Adrenal gland (tissue), 9 donors: ENCODE measurements at regions not wholly inside any gene's neighbourhood (a gene's known extent, or its start where the extent isn't known, plus 50 kb on each side); places are given as distances from the start of the nearest gene placed in this dataset.
"Not testable (repeated sequence)": the region's sequence is repeated elsewhere in the genome, so short reads cannot be mapped to it uniquely, and the experiment has no call there.

Source experiments
- DNase-seq, 7 donors: peaks; one replicate each; pipeline ENCODE4 v3.0.0-alpha.2; 2019 to 2020
- H3K27ac ChIP-seq, 5 donors: fragments of 200-600 bp; sonication (generic) in 4 of 5; 1 replicate in 3 of 5; 2 replicates in 2 of 5; pipeline versions ENCODE4 v1.5.1 to v1.8.0; 2016 to 2020; ENCODE audit warnings: mild to moderate bottlenecking in 1 of 5
- H3K27me3 ChIP-seq: fragments of 200-600 bp; 2 replicates; pipeline ENCODE4 v1.8.0; 2021
- H3K36me3 ChIP-seq, 2 donors: fragments of 200-600 bp; replicated peaks in 1 of 2; 1 replicate in 1 of 2; 2 replicates in 1 of 2; pipeline versions ENCODE4 v1.5.1 to v1.8.0; 2018 to 2022
- H3K4me1 ChIP-seq, 2 donors: fragments of 200-600 bp; replicated peaks in 1 of 2; 1 replicate in 1 of 2; 2 replicates in 1 of 2; pipeline versions ENCODE4 v1.5.1 to v1.8.0; 2018 to 2021
- H3K4me3 ChIP-seq, 4 donors: fragments of 200-600 bp; sonication (generic) in 3 of 4; one replicate each; pipeline ENCODE4 v1.5.1; 2016 to 2018
- H3K9me3 ChIP-seq, 3 donors: fragments of 200-600 bp; sonication (generic) in 1 of 3; replicated peaks in 1 of 3; 1 replicate in 2 of 3; 2 replicates in 1 of 3; pipeline versions ENCODE4 v1.5.1 to v1.8.0; 2016 to 2021
- CTCF ChIP-seq, 6 experiments: fragments of 450-650 bp in 4 of 6; fragments of 200-600 bp in 2 of 6; sonication (generic) in 1 of 6; IDR thresholded peaks; 1 replicate in 5 of 6; 2 replicates in 1 of 6; pipeline versions ENCODE4 v1.5.1 to v1.8.0; 2016 to 2021; ENCODE audit warnings: antibody characterized with exemption in 6 of 6, mild to moderate bottlenecking in 2 of 6, moderate library complexity in 1 of 6
- POLR2A ChIP-seq, 2 donors: fragments of 450-650 bp; IDR thresholded peaks; one replicate each; pipeline ENCODE4 v1.6.1; 2017; ENCODE audit warnings: antibody characterized with exemption in 2 of 2, mild to moderate bottlenecking in 2 of 2, moderate library complexity in 1 of 2
- WGBS, 4 donors: extraction: QIAGEN DNeasy Blood & Tissue Kit in 2 of 4; methylation state at CpG; one replicate each; pipeline versions ENCODE4 v1.1.5 to v1.1.7; 2013 to 2017; 5-methylcytosine and 5-hydroxymethylcytosine counted together
- intact Hi-C, 2 donors: fragments of 100-400 bp; cut with DNase I; formaldehyde crosslinking; loops; one replicate each; pipeline versions ENCODE4 v1.14.1 to v1.15.0; 2022 to 2023
- donor health status: healthy with polysubstance abuse.
- donor health status: Bipolar disorder and iron deficiency.
- donor health status: DM: yes; HTN: yes; CAD: no.
- donor health status: DM: no; HTN: no; CAD: no.
- donor health status: DM: no; HTN: no; CAD: no.

DNA sequence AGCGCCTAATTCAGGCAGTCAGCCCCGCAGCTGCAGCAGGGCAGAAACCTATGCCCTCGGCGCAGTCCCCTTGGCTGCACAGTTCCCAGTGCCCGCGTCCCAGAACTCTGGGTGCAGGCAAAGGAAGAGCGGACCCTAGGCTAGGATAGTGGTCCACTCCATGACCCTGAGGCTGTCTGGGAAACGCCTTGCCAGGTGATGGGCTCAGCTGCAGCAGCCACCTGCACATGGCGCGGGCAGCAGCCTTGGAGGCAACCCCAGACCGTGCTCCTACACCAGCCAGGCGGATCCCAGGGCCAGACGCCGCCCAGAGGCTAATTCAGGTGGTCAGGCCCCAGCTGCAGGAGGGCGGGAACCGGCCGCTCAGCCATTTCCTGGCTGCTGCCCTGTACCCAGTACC, 83.0 kb downstream of the POTEC start:
- H3K27ac ChIP-seq, H3K4me3 ChIP-seq, intact Hi-C loops, H3K4me1 ChIP-seq, H3K36me3 ChIP-seq, H3K27me3 ChIP-seq, DNase-seq, H3K9me3 ChIP-seq: not testable (repeated sequence)
- 78 to 92% (median 92%) methylated on average over 7 to 17 of the region's 17 CpGs for WGBS, 4 donors

GRCh38 chr18:14459826-14460225, 83.6 kb downstream of the POTEC start:
- WGBS, 4 donors, result 80 to 94% (median 90%) methylated on average over 1 to 23 of the region's 23 CpGs; no CpG with 5 or more reads in 1 of the 4 donors
- H3K4me3 ChIP-seq, H3K36me3 ChIP-seq, DNase-seq, H3K27ac ChIP-seq, H3K4me1 ChIP-seq, H3K9me3 ChIP-seq, intact Hi-C loops, H3K27me3 ChIP-seq: not testable (repeated sequence)

DNA sequence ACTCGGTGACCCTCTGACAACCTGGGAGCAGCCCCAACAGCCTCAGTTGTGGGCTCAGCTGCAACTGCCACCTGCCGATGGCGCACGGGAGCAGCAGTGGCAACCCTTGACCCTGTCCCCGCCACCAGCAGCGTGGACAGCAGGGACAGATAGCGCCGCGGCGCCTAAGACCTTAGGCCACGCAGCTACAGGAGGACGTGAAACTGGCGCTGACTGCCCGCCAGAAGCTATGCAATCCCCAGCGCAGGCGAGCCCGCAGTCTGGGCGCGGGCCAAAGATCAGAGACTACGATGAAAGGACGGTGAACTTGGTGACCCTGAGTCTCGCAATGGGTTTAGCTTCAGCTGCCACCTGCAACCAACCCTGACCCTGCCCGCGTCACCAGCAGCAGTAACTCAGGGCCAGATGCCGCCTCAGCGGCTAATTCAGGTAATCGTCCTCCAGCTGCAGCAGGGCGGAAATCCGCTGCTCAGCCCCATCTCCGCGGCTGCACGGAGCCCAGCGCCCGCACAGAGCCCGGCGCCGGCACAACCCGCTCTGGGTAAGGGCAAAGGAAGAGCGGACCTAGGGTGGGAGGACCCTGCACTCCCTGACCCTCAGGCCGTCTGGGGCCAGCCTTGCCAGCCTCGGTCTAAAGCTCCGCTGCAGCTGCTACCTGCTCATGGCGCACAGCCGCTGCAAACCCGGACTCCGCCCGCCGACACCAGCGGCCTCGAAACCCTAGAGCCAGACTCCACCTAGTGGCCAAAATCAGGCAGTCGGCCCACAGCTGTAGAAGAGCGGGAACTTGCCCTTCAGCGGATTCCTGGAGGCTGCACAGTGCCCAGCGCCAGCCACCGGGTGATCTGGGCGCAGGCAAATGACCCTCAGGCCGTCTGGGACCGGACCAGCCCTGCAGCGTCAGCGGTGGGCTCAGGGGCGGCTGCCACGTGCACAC, 85.1 kb downstream of the POTEC start:
- H3K4me1 ChIP-seq, H3K27ac ChIP-seq, H3K27me3 ChIP-seq, intact Hi-C loops, H3K9me3 ChIP-seq, H3K4me3 ChIP-seq, H3K36me3 ChIP-seq: not testable (repeated sequence)
- peak; percentile 45 to 92 (median 73) for DNase-seq
- peak in 5 of 6 experiments; percentile 30 to 67 (median 50) for TF ChIP-seq CTCF (IDR thresholded peaks at IDR 0.05)
- WGBS, 4 donors, result 13 to 80% (median 17%) methylated on average over 5 to 55 of the region's 62 CpGs

GRCh38 chr18:14450637-14451009, 92.8 kb downstream of the POTEC start:
- H3K27me3 ChIP-seq, H3K36me3 ChIP-seq, H3K9me3 ChIP-seq, H3K4me1 ChIP-seq, intact Hi-C loops: not testable (repeated sequence)
- H3K27ac ChIP-seq, result peak overlapping the region in 2 of 5 donors; percentile 27 to 57
- WGBS, 4 donors, result 2 to 8% (median 3%) methylated on average over 6 to 29 of the region's 46 CpGs
- DNase-seq, result peak in 4 of 7 donors; percentile 23 to 37 (median 32)
- H3K4me3 ChIP-seq, result peak overlapping the region in 2 of 4 donors; percentile 8 to 34

- H3K4me1 ChIP-seq, H3K9me3 ChIP-seq, H3K27me3 ChIP-seq, intact Hi-C loops, H3K36me3 ChIP-seq: not testable (repeated sequence)
- peak overlapping the region in 2 of 5 donors; percentile 27 to 57 for H3K27ac ChIP-seq
- DNase-seq, result peak in 6 of 7 donors; percentile 15 to 74 (median 58)
- 9 to 12% methylated on average over 38 to 49 of the region's 60 CpGs; no CpG with 5 or more reads in 2 of the 4 donors for WGBS, 4 donors
- TF ChIP-seq POLR2A (IDR thresholded peaks at IDR 0.05), result peak in 1 of 2 donors; percentile 58
- peak in 1 of 6 experiments; percentile 26 for TF ChIP-seq CTCF (IDR thresholded peaks at IDR 0.05)
- H3K4me3 ChIP-seq, result peak overlapping the region in 2 of 4 donors; percentile 8 to 34
Observed at GRCh38 chr18:14449995-14450636, 93.3 kb downstream of the POTEC start.

- H3K36me3 ChIP-seq, H3K27me3 ChIP-seq, H3K4me3 ChIP-seq, H3K4me1 ChIP-seq, intact Hi-C loops, DNase-seq, H3K27ac ChIP-seq, H3K9me3 ChIP-seq: not testable (repeated sequence)
- 89 to 93% (median 92%) methylated on average over 8 to 9 of the region's 12 CpGs; no CpG with 5 or more reads in 1 of the 4 donors for WGBS, 4 donors
Observed at GRCh38 chr18:14449062-14449461, 94.3 kb downstream of the POTEC start.

DNA sequence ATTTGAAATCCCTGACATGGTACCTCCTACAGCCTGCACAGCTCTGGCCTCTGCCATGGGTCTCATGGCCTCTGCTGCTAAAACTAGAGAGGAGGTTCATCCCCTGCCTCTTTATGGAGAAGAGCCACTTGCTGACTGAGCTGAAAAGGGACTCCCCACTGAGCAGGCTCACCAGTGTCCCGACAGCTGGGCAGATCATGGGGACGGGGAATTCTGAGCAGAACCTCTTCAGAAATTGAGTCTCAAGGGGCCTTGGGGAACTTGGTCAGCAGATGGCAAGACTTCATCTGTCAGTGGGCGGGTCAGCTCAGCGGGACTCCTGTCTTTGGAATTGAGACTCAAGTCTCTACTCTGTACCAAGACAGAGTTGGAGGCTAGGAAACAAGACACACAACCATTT, 95.7 kb downstream of the POTEC start:
- DNase-seq, H3K4me1 ChIP-seq, H3K9me3 ChIP-seq, intact Hi-C loops, H3K27ac ChIP-seq, H3K27me3 ChIP-seq, H3K4me3 ChIP-seq, H3K36me3 ChIP-seq: not testable (repeated sequence)
- WGBS, 4 donors, result 90 to 100% (median 97%) methylated on average over 2 to 4 of the region's 4 CpGs

DNA sequence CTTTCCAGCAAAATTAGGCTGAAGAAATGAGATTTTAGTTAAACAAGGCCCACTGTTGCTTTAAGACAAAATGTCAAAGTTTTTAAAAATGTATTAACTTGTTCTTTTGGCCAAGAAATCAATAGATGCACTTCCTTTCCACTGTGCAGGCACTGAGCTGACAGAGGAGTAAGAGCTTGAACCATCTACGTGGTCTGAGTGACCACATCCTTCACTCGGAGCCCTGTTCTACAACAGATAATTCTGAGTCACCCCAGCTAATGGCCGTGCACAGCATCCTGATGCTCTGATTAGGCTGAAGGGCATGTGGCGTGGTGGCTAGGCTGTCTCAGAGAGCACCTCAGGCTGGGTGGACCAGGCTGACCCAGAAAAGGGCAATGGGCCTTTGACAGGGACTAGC, 107.9 kb downstream of the POTEC start:
- whole genome bisulfite sequencing, 4 donors, result 41 to 60% (median 52%) methylated on average over 3 to 4 of the region's 4 CpGs
- H3K4me1 ChIP-seq, H3K27ac ChIP-seq, H3K27me3 ChIP-seq, H3K36me3 ChIP-seq, H3K9me3 ChIP-seq, H3K4me3 ChIP-seq, DNase-seq, intact Hi-C loops: not testable (repeated sequence)

- DNase-seq, H3K4me3 ChIP-seq, H3K9me3 ChIP-seq, intact Hi-C loops, H3K27me3 ChIP-seq, H3K4me1 ChIP-seq, H3K27ac ChIP-seq, H3K36me3 ChIP-seq: not testable (repeated sequence)
- 84 to 96% (median 87%) methylated on average over 8 to 10 of the region's 10 CpGs for WGBS, 4 donors
Observed at GRCh38 chr18:14432371-14432770, 111.0 kb downstream of the POTEC start.
